GM19463 (cell line): ENCODE measurements at regions not wholly inside any gene's neighbourhood (a gene's known extent, or its start where the extent isn't known, plus 50 kb on each side); places are given as distances from the start of the nearest gene placed in this dataset.

Source experiments
- ATAC-seq: cut with Tn5 transposase; IDR thresholded peaks from one replicate; pipeline ENCODE4 v1.9.1; 2021; ENCODE audit warnings: mild to moderate bottlenecking, moderate library complexity; ENCODE audit not compliant: unreplicated experiment

GRCh38 chr2:6750411-6751158 is 115.1 kb downstream of the CMPK2 start:
- ATAC-seq: no peak

GRCh38 chr2:6754419-6754818 is 111.3 kb downstream of the CMPK2 start:
- ATAC-seq: no peak

- no peak for ATAC-seq
Measured at GRCh38 chr2:6755456-6755855, 110.3 kb downstream of the CMPK2 start.

GRCh38 chr2:6757215-6757614 is 108.5 kb downstream of the CMPK2 start:
- ATAC-seq: no peak

- ATAC-seq: no peak
Measured at GRCh38 chr2:6759689-6760088, 106.0 kb downstream of the CMPK2 start.

GRCh38 chr2:6760132-6760531 is 105.6 kb downstream of the CMPK2 start:
- ATAC-seq: no peak

GRCh38 chr2:6764968-6765723 is 100.6 kb downstream of the CMPK2 start:
- ATAC-seq: no peak

GRCh38 chr2:6769346-6769745 is 96.4 kb downstream of the CMPK2 start:
- no peak for ATAC-seq

- no peak for ATAC-seq
Measured at GRCh38 chr2:6770006-6770405, 95.7 kb downstream of the CMPK2 start.

- ATAC-seq: no peak
Measured at GRCh38 chr2:6771634-6772611, 93.8 kb downstream of the CMPK2 start.

- ATAC-seq: peak; percentile 87
Measured at GRCh38 chr2:6773007-6773693, 92.6 kb downstream of the CMPK2 start.

- ATAC-seq: no peak
Measured at GRCh38 chr2:6773694-6774044, 92.0 kb downstream of the CMPK2 start.

GRCh38 chr2:6776125-6776524 is 89.6 kb downstream of the CMPK2 start:
- no peak for ATAC-seq

- no peak for ATAC-seq
Measured at GRCh38 chr2:6777626-6778025, 88.1 kb downstream of the CMPK2 start.

GRCh38 chr2:6780765-6781274 is 84.9 kb downstream of the CMPK2 start:
- ATAC-seq: peak; percentile 81

- no peak for ATAC-seq
Measured at GRCh38 chr2:6782517-6783237, 83.0 kb downstream of the CMPK2 start.

GRCh38 chr2:6783238-6783614 is 82.5 kb downstream of the CMPK2 start:
- no peak for ATAC-seq

GRCh38 chr2:6784291-6784690 is 81.4 kb downstream of the CMPK2 start:
- ATAC-seq: no peak

- ATAC-seq: no peak
Measured at GRCh38 chr2:6785493-6785892, 80.2 kb downstream of the CMPK2 start.

- ATAC-seq: no peak
Measured at GRCh38 chr2:6787376-6787775, 78.3 kb downstream of the CMPK2 start.
